OCI-LY1 (cell line): ENCODE measurements at regions not wholly inside any gene's neighbourhood (a gene's known extent, or its start where the extent isn't known, plus 50 kb on each side); places are given as distances from the start of the nearest gene placed in this dataset.

Source experiments
- CTCF ChIP-seq: fragments of 200-600 bp; sonication (generic), shearing (Covaris generic); IDR thresholded peaks from 2 replicates; pipeline ENCODE4 v1.5.1; 2017; ENCODE audit warnings: mild to moderate bottlenecking, antibody characterized with exemption, low read length, moderate library complexity, mixed read lengths
- EZH2 ChIP-seq: fragments of 200-600 bp; sonication (generic), shearing (Covaris generic); IDR thresholded peaks from 2 replicates; pipeline ENCODE4 v1.8.0; 2017; ENCODE audit warnings: borderline replicate concordance, mixed run types, mild to moderate bottlenecking, antibody characterized with exemption, low read length, moderate library complexity, mixed read lengths

- no peak for TF ChIP-seq CTCF
- TF ChIP-seq EZH2: no peak
These were observed 1077.4 kb downstream of the BRD1 start for GRCh38 chr22:48750282-48750681.
